ENCODE measurements at regions not wholly inside any gene's neighbourhood (a gene's known extent, or its start where the extent isn't known, plus 50 kb on each side); places are given as distances from the start of the nearest gene placed in this dataset.

DNA sequence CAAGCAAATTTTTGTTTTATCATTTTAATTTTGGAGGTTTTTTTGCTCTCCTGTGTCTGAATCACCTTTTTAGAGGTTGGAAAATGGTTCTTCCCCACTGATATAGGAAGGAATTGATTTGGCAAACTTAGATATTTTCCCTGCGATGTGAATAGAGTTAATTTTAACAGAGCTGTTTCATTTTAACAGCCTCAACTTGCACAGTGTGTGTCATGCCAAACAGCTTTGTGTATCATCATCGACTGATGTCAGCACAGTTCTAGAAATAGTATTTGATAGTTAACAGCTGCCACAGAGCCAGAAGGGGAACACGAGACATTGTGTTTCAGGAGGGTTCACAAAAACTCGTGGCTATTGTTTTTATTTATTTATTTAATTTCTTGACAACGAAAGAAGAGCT is 243.1 kb upstream of the FOXN3 start:
- DNase-seq: no peak

DNA sequence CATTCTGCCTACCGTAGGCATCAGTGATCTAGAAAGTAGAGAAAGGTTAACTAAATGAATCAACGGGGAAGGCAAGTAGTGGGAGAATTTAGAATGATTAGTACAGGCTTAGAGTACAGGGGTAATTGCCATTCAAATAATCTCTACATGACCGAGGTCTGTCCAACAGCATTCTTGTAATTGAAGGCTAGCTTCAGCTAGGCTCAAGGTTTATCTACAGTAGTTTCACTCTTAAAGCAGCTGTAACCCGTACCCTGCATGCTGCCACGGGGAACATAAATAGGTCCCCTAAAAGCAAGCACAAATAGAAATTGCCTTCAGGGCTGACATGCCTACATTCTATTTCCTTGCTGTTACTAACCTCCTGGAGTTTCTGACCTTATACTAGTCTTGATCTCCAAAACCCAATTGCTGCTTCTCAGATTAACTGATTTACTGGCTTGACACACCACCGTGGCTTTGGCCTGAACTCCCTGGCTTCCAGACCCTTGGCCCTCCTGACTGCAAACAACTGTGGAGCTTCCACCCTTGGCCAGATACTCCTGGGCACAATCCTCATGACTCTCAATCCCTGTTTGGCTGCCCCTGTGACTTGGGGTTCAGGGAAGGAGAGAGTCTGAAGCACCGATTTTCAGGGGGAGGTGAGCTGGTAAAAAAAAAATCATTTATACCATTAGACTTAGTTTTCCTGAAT is 242.1 kb upstream of the FOXN3 start:
- DNase-seq: no peak

DNA sequence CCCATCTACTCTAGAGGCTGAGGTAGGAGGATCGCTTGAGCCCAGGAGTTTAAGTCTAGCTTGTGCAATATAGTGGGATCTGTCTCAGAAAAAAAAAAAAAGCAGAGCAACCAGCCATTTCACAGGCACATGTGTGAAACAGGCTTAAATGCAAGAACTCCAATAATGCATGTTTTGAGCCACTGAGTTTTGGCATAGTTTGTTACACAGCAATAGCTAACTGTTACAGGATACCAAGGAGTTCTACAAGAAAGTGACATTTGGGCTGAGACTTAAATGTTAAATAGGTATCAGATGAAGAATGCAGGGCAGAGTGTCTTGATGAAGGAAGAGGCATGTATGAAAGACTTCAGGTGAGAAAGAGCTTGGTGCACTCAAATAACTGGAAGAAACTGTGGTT is 240.0 kb upstream of the FOXN3 start:
- DNase-seq: no peak

DNA sequence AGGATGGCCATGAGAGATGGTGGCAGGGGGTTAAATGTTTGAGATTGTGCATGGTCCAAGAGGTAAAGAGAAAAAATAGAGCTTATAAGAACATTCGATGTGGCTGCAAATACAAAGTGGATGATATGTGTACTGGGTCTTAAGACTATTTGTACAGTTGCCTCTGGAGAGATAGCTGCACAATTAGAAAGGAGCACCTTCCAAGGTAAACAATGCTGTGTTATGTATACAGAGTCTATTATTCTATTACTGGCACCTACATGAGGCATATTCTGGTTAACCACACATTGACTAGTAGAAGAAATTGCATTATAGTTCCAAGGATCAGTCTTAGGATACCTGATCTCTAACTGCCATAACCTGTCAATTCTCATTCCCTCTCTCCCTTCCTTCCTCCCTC is 238.0 kb upstream of the FOXN3 start:
- DNase-seq: no peak

DNA sequence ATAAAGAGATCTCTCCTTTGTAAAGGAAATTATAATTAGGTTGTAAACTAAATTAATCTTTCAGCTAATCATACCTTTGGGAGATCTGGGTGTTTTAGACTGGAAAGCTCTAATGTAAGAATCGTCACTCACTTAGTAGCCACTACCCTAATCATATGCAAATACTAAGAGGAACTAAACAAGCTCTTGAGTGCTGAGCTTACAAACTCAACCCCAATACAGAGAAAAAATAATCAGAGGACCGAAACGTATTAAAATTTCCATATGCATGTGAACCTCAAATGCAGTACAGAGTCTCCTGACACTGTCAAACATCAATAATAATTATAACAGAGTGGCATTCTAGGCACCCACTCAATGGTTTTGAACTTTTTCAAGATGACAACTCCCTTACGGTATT is 235.3 kb upstream of the FOXN3 start:
- DNase-seq: no peak

DNA sequence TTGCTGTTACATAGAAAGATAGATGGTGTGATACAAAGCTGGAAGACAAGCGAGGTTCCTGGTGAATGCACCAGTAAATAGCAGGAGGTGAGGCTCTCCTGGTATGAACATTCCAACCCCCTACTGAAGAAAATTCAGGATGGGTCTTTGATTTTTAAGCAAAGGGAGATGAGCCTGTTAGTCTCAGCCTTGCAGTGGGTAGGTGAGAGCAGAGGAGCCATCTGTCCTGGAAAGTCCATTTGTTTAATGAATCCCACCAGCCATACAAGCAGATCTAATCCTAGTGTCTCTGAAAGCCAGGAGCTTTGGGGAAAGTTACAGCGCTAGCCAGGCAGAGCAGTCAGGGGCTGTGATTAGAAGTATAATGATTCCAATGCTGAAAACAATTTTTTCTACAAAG is 234.8 kb upstream of the FOXN3 start:
- DNase-seq: no peak

DNA sequence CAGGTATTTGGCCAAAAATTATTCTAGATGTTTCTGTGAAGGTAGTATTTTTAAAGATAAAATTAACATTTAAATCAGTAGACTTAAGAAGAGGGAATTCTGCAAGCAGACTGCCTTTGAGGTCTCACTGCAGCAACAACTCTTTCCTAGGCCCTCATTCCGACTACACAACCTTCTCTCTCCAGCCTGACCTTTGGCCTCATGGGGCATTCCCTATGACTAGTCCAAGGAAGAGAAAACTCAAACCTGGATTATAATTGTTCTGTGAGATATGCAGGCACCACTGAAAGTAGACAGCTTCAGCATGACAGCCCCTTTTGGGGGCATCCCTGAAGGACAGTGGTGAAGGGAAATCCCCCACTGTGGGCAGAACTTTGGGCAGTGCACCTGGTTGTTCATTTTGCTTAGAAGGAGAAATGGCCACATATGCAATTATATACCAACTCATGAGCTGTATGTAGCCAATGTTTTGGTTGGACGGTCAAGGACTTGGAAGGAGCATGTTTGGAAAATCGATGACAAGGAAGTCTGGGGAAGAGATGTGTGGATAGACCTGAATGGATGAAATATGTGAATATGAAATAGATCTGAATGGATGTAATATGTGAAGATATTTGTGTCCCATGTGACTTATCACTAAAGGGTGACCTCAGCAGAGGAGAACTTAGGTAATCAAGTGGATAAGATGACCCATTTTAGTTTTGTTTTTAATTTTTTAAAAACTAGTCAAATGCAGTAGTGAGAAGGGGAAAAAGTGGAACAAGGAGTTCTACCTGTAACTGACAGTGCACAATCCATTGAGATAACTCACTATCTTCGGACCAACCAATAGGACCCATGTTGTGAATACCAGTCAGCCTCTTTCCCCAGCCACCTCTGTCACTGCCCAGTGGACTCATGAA is 233.3 kb upstream of the FOXN3 start:
- no peak for DNase-seq

DNA sequence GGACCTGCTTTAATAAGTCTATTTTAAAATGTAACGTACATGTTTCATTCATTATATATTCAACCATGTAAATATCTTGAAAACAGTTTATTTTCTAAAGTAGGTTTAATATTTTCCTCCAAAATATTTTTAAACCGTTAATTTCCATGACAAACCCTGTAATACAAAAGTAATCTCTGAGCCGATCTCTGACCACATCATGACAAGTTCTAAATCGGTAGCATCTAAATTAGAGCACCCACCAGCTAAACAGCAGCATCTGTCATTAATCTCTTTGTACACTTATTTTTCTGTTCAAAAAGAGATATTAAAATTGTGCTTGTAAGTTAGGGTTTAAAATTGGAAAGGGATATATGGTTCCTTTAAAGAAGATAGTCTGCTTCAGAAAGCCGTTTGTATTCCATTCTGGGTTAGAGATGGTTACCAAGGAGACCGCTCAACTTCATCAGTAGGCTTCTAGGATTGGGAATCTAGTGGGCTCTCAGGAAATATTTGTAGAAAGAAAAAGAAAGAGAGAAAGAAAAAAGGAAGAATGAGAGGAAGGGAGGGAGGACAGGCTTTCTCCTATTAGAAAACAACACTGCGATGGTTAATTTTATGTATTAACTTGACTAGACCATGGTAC is 232.5 kb upstream of the FOXN3 start:
- DNase-seq: no peak

DNA sequence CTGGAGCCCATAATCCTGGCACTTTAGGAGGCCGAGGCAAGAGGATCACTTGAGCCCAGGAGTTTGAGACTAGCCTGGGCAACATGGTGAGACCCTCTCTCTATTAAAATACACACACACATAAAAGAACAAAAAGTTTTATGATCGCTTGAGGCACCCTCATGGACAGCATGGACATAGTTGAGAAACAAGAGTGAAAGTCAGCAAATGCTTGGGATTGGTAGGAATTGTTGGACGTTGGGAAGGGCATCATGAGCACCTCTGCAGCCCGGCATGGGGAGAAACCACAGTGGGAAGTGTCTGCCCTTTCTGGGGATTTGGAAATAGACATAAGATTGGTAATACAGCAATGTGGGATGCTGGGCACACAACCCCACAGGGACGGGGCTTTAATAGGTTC is 231.9 kb upstream of the FOXN3 start:
- DNase-seq: no peak

DNA sequence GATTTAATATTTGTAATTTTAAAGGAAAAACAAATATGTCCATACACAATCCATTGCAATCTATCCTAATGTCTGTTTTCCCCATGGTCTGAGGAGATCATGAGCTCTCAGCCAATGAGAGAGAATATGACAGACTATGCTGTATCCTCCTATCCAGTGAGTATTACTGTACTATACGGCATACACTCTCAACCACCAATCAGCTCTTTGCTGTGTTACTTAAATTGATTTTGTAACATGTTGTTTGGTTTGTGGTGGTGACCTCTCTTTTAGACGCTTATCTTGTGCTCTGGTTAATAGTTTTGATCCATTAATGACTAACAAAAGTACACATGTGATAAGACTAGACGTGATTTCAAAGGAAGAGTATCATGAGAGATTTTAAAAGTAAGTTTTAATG is 231.5 kb upstream of the FOXN3 start:
- no peak for DNase-seq

DNA sequence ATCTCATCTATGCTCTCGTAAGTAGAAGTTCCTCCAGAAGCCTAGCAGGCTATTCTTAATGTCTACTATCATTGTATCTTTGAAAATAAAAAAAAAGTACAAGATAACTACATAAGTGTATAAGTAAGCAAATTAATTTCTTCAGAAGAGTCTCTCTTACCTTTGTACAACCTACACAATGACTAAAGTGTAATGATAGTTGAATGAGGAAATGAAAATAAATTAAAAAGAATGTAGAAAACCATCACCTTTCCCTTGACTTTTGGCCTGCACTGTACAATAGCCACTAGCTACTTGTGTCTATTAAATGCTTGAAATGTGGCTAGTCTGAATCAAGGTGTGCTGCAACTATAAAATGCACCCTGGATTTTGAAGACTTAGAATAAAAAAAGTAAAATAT is 229.9 kb upstream of the FOXN3 start:
- no peak for DNase-seq

DNA sequence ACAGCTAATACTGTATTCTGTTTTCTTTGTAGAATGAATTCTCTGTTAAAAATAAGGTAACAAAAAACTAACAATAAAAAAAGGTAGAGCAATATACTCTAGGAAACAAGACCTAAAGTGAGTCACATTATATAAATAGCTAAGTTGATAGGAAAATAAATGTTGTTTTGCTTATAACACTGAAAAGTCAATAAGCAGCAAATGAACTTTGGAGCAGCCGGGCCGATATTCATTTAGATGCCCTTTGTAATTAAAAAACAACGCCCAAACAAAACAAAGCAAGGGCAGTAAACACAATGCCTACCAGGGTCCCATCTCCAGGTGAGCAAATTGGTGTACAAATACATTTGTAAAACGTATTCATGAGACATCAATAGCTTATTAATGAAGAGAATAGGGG is 227.6 kb upstream of the FOXN3 start:
- DNase-seq: no peak

DNA sequence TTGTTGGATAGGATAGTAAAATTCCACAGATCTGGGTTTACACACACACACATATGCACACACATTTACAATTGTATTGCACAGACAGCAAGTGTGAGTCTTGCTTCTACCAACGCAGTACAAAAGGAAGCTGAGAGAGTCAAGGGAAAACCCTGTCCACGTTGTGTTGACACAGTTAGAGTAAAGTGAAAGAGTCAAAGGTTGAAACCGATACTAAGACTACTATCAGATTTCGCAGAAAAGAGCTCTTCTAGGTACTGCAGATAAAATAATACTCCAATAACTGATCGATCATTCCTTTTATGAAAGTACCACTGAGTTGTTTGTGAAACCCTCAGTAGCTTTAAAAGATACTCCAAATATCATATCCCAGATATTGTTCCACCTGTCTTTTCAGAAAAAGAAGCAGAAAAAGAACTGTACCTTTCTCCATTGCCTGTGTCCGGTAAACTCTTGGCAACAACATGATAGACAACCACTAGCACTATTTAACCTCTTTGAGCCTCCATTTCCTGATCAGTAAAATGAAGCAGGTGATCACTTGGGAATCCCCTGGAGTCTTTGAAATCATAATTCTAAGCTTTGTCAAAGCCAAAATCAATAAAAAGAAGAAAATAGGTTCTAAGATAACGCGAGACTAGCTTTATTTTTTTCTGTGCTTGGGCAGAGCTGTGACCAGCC is 224.6 kb upstream of the FOXN3 start:
- DNase-seq: no peak

DNA sequence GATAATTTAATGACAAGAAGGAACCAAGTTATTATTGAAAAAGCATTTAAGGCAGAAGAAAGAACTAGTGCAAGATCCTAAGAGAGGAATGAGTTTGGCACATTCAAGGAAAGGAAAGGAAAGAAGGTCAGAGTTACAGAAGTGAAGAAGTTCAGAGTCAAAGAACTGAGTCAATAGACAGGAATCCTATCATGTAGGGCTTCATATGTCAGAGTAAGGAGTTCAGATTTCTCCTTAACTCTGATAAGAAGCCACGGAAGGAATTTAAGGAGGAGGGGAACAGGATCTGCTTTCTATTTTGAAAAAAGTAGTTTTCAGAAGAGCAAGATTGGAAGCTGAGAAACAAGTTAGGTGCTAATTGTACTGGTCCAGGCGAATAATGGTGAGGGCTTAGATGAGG is 223.1 kb upstream of the FOXN3 start:
- DNase-seq: no peak

DNA sequence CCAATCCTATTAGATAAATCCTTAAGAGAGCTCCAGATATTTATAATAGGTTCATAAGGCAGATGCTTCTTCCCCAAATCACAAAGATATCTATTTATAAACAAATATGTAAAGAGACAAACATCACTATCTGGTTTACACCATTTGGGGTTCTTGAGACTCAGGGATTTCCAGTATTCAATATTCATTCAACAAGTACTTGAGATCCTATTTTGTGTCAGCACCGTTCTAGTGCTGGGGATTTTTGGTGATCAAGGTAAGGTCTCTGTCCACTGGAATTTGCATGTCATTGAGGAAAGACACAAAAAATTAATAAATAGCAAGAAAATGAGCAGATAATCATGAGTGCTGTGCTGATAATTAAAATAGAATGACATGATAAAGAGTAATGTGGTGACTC is 222.7 kb upstream of the FOXN3 start:
- no peak for DNase-seq

DNA sequence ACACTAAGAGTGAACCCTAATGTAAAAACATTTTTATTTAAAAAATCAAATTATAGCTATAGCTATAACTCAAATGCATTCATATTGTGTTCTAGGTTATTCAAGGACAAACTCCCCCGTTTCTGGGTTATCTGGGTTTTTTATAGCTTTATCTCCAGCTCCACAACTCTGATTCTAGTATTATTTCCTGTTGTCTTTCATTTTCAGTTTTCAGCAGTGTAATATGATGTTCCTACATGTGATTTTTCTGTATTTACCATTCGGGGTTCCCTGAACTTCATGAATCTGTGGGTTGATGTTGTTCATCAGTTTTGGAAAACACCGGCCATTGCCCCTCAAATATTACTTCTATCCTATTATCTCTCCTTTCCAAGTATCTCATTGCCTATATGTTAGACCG is 221.9 kb upstream of the FOXN3 start:
- DNase-seq: no peak

DNA sequence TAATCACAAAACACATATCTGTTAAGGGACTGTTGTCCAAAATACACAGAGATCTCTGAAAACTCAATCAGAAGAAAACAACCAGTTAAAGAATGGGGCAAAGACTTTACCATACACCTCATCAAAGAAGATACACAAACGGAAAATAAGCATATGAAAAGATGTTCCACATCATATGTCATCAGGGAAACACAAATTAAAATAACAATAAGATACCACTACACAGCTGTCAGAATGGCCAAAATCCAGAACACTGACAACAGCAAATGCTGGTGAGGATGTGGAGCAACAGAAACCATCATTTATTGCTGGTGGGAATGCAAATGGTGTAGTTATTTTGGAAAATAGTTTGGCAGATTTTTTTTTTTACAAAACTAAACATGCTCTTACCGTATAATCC is 220.5 kb upstream of the FOXN3 start:
- no peak for DNase-seq

DNA sequence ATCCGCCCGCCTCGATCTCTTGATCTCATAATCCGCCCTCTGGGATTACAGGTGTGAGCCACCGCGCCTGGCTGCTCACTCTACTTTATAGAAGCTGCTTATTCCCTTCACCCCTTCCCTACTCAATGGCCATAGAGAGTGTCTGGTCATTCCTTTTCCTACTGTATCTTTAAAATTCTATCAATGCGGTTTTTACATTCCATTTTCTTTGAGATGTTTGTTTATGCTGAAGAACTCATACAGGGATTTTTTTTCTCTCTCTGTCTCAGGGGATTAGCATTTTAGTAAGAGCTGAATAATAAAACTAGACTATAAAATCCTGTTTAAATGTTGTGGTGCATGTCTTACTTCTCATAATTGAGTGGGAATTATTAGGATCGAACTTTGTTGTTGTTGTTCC is 218.6 kb upstream of the FOXN3 start:
- no peak for DNase-seq

DNA sequence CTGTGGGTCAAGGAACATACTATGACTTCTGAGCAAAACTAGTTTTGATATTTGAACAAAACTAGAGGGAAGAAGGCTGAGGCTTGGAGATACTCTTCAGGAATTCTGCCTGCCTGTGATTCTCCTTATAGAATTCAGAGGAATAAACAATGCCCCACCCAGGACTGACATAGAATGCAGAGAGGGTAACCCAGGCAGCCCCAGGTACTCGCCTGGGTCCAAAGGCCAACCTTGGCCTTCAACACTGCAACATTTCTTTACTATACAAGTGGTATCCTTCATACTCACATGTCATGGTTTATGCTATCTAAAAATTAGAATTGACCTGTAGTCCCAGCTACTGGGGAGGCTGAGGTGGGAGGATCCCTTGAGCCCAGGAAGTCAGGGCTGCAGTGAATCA is 217.0 kb upstream of the FOXN3 start:
- no peak for DNase-seq

DNA sequence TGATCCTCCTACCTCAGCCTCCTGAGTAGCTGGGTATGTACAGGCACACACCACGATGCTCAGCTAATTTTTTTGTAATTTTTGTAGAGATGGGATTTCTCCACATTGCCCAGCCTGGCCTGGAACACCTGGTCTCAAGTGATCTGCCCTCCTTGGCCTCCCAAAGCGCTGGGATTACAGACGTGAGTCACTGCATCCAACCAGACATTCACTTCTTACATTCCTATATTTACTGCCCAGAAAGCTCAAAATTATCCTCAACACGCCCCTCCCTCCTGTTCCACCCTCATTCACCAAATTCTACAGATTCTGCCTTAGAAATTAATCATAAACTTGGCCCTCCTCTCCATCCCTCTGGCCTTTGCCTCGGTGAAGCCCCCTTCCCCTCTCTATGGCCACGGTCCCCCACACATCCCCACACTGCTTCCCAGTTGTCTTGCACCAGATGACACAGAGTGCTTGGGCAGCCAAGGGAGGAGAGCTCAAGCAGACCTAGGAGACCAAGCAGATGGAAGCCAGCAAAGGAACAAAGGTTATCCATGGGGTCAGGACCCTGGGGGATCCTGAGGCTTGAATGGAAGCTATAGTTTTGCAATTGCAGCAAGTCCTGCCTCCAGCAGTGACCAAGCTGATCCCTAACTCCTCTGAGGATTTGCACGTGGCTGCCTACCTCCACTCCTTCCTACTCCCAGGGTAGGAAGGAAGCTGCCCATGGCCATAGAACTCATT is 213.2 kb upstream of the FOXN3 start:
- no peak for DNase-seq

DNA sequence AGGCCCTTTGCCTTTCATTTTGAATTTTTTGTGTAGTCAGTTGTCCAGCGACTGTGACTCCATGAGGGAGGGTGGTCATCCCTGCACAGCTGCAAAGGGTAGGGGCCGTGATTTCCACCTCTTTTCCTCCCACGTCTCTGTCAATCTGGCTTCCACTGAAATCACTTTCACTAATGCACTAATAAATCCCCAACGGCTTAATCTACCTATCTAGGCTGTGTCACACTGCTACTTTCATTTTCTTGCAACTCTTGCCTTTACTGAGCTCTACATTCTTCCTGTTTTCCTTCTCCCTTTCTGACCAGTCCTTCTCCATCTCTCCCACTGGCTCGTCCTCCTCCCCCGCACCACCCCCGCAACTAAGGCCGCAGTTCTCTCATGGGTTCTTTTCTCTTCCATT is 212.3 kb upstream of the FOXN3 start:
- no peak for DNase-seq

DNA sequence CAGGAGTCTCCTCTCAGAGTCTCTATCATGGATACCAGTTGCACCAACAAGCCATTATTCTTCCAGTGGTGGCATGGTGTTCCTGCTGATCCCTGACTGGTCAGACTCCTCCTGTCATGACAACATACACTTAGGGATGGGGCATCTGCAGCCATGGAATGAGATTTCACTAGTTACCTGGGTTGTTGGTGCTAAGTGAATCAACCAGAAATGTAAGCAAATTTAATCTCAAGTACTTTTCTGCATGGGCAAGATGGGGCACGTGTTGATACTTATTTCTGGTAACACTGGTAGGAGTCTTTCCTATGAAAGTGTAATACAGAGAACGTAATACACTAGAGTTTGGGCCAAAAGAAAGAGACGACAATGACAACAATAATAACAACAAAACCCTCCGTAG is 211.5 kb upstream of the FOXN3 start:
- no peak for DNase-seq

DNA sequence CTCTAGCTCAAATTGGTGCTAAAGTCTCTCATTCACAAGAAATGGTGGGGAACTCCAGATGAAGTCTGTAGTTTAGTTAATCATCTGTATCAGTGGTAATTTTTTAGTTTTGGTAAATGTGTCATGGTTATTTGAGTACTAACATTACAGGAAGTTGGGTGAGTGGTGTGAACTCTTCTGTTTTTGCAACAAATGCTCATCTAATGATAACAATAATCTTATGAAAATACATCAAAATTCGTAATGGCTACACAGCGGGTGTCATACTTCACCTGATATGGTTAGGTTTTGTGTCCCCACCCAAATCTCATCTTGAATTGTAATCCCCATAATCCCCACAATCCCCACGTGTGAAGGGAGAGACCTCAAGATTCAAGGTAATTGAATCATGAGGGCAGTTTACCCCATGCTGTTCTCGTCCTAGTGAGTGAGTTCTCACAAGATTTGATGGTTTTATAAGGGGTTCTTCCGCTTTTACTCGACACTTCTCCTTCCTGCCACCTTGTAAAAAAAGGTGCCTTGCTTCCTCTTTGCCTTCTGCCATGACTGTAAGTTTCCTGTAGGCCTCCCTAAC is 209.3 kb upstream of the FOXN3 start:
- DNase-seq: no peak

Measured in activated CD4-positive, alpha-beta T cell treated with anti-CD3 and anti-CD28 coated beads, Interleukin-2, amount 50 U/mL, for 1 hour (primary cell).